Stimulated activated CD8-positive, alpha-beta memory T cell treated with anti-CD3 and anti-CD28 coated beads, Interleukin-4, amount 100 ng/mL, for 1 hour (primary cell): ENCODE measurements at regions not wholly inside any gene's neighbourhood (a gene's known extent, or its start where the extent isn't known, plus 50 kb on each side); places are given as distances from the start of the nearest gene placed in this dataset.

ENCODE experiments used
- DNase-seq, 2 donors: peaks; one replicate each; pipeline ENCODE4 v3.0.0-alpha.2; 2020; ENCODE audit warnings: low read depth in 2 of 2, low spot score in 1 of 2

DNA sequence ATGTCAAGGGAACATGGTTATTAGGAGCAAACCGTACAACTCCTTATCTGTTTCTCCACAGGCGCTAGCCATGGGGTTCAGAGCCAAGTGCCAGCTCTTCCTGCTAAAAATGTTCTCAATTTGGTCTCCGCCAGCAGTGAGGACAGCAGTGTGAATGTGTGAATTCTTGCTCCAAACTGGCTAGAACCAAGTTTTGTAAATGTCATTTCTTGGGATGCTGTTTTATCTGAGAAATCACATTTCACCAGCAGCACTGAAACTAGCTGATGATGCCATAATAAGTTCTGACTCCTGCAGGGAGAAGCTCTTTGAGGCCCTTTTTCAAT lies 140.6 kb upstream of the LGALSL start:
- DNase-seq: no peak

- DNase-seq: no peak
These were observed 138.5 kb upstream of the LGALSL start for GRCh38 chr2:64315291-64315960.

GRCh38 chr2:64317707-64318475 lies 136.1 kb upstream of the LGALSL start:
- DNase-seq: no peak

- no peak for DNase-seq
These were observed 135.6 kb upstream of the LGALSL start for GRCh38 chr2:64318476-64318748.

GRCh38 chr2:64319896-64320295 lies 134.1 kb upstream of the LGALSL start:
- no peak for DNase-seq

- no peak for DNase-seq
These were observed 131.5 kb upstream of the LGALSL start for GRCh38 chr2:64322433-64322832.

GRCh38 chr2:64323197-64323596 lies 130.8 kb upstream of the LGALSL start:
- DNase-seq: no peak

GRCh38 chr2:64324746-64325410 lies 129.1 kb upstream of the LGALSL start:
- no peak for DNase-seq

DNA sequence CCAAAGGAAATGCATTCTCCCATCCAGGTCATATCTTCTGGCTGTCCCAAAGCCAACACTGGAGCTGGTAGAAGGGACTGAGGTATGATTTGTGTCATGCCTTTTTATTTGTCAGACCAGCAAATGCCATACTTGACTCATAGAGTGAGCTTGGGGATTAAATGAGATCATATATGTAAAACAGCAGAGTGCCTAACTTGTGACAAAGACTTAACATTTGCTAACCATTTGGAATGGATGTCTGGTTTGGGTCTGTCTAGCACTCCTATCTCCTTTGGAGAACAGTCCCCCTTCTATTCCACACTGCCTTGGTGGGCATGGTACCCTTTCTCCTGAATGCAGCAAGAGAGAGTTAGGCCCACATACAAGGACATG lies 128.5 kb upstream of the LGALSL start:
- DNase-seq: no peak

GRCh38 chr2:64325852-64326577 lies 127.9 kb upstream of the LGALSL start:
- peak in 1 of 2 donors; percentile 19 for DNase-seq

DNA sequence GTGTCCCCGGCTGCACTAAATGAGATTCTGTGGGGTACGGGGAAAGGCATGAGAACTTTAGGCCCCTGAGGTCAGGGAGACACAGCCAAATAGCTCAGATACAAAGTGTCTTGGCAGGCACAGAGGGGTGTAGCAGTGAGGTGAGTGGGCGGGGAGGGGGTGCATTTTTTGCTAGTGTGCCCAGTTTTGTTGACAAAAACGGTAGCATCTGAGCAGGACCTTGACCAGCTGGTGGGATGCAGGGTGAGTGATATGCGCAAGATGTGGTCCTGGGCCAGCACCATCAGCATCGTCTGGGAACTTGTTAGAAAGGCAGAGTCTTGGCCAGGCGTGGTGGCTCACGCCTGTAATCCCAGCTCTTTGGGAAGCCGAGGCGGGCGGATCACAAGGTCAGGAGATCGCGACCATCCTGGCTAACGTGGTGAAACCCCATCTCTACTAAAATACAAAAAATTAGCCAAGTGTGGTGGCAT lies 127.3 kb upstream of the LGALSL start:
- no peak for DNase-seq

- DNase-seq: no peak
These were observed 126.8 kb upstream of the LGALSL start for GRCh38 chr2:64327129-64327509.

DNA sequence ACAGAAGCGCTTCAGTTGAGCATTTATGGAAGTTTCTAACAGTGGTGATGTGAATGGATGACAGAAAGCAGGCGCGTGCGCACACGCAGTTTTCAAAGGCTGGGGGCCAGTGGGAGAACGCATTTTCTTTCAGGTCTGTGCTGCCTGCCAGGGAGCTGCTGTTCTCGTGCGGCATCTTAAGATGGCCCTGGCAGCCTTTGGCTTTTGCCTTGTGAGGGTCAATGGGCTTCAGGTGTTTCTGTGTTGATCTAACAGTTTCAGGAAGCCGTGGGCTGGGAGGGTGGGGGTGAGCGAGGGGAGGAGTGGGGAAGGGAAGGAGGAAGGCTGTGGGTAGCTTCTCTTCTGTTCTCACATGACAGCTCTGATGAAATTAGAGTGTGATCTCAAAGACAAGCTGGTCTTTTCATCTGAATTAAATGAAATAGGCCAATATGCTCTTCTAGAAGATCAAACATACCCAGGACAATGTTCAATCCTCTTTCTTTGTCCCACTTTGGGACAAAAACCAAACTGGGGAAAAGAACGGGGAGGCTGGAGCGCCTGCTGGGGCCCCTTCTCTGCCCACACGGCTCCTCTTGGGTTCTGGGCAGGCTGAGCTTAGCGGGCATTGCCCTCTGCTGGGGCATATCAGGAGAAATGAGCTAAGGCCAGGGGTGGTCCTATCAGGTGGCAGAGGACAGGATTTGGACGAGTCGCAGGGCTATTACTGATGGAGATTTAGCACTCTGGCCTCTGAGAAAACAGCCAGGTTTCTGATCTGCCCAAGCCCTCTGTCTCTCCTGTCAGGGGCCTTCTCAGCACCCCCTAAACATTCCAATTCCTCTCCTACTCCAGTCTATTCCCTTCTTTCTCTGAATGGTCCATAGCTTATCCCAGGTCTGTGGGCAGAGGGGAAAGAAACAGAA lies 126.2 kb upstream of the LGALSL start:
- peak; percentile 17 to 31 for DNase-seq

DNA sequence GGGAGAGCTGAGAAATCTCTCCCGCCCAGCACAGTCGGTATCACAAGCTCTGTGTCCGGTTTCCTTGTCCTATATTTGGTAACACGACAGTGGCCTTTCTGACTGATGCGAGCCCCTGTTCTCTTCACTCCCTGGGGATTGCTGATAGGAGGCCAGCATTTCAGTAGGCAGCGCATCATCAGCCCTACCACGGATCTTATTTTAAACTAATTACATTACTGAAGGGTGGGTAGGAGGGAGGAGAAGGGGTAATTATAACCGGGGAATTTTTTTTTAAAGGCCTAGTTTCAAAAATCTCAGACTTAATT lies 125.6 kb upstream of the LGALSL start:
- DNase-seq: no peak

DNA sequence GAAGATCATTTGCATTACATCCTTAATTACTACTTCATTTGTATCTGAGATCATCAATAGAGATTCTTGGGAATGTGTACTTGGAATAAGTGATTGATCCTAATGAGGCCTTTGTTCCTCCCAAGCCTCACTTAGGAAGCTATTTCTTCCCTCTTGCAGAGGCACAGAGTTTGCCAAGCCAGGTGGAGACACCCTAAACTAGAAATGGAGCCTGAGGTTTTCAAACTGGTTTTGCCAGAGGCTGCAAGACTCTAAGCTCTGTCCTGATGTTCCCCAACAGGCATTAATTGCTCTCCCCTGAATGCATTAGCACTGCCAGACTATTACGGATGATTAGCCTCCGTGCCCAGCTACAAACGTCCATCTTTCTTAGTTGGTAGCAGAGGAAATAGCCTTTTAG lies 125.2 kb upstream of the LGALSL start:
- DNase-seq: no peak

DNA sequence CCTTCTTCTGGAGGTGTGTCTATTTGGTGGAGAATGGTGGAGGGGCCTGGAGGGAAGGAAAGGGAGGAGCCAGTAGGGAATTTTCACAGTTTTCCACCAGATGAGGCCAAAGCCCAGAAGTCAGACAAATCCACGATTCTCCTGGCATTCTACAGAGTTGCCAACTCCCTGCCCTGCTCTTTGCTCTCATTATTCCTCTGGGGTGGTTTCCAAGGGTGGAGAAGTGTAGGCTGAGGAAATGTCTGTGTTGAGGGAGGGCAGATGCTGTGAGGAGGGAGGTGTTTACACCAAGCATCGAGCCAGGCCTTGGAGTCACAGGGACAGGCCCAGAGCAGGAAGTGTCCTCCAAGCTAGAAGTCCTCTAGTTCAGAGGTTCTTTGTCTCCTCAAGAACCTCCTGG lies 124.1 kb upstream of the LGALSL start:
- no peak for DNase-seq

DNA sequence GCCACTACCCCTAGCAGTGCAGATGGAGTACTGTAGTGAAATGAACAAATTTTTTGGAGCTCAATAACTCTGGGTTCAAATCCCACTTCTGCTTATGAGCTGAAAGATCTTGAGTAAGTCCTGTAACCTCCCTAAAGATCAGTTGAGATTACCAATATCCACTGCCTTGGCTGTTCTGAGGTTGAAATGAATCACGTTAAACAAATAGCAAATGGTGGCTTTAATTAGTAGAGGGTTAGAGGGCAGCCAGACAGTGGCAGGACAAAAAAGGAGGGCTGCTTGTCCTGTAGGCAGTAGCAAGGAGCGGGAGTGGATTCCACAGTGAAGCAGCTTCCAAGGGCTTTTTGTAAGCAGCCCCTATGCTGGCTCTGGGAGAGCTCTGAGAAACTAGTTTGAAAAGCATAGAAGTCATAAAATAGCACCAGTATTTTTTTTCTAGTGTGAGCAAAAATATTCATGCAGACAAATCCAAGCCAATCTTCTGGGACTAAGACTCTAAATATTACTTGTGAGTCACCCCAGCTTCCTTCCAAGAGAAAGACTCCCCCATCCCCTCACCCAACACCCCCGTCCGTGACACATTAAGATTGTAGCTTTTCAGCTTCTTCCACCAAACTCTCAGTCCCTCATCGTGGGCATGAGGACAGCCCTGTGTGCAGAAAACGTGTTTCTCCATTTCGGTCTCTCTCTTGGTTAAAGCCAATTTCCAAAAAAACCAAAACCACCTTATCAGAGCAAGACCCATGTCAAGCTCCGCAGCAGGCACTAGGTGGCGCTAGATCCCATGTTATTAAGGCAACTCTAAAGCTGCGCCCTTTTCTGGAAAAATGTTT lies 123.5 kb upstream of the LGALSL start:
- DNase-seq: peak; percentile 65 to 67

- no peak for DNase-seq
These were observed 122.8 kb upstream of the LGALSL start for GRCh38 chr2:64331114-64331645.

- DNase-seq: no peak
These were observed 121.9 kb upstream of the LGALSL start for GRCh38 chr2:64331849-64332699.
